ENCODE measurements at regions not wholly inside any gene's neighbourhood (a gene's known extent, or its start where the extent isn't known, plus 50 kb on each side); places are given as distances from the start of the nearest gene placed in this dataset.

DNA sequence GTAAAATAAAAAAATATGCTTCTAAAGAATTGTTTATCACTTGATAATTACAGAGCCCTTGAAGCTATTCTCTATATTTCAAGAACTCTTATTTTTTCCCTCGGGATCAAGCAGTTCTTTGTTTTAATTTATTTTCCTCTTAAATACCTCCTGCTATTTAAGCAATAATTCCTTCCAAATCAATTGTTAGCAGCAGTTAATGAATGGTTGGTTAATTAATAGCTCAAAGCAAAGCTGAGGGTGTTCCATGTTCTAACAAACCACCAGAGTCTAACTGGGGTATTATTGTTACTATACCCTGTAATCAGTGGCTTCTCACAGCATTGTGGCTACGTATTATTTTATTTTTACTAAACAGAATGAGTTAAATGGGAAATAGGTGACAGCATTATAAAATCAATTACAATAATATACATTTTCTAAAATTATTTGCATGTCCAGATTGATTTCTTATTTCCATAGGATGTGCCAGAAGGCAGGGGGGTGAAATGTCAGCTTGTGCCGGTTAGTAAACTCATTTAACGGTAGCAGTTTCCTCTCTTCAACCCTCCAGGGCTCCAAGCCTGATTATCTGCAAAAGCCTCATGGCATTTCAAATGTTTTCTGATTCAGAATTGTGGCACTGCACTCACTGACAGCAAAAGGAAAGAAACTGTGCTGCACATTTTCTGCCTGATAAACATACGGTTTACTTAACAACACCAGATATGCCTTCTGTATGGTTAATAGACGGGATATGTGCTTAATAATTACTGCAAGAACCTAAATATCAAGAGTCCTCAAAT lies 286.9 kb upstream of the EMCN start:
- DNase-seq (ENCODE audit: low read depth): no peak

DNA sequence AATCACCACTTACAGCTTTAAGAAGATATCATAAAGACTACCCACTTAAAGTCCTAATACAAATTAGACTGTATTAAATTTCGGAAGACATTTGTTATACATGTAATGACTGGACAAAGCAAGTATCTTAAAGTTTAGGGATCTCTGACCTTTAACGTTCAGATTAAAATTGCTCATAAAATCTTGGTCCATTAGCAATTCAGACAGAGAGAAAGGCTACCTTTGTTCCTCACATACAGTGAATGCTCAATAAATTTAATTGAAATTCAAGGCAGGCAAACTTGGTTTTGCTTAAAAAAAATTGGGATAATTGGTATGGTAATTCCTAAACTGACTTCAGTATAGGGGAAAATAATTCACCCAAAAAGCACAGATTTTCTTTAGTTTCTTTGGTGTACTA lies 285.9 kb upstream of the EMCN start:
- DNase-seq (ENCODE audit: low read depth): no peak

DNA sequence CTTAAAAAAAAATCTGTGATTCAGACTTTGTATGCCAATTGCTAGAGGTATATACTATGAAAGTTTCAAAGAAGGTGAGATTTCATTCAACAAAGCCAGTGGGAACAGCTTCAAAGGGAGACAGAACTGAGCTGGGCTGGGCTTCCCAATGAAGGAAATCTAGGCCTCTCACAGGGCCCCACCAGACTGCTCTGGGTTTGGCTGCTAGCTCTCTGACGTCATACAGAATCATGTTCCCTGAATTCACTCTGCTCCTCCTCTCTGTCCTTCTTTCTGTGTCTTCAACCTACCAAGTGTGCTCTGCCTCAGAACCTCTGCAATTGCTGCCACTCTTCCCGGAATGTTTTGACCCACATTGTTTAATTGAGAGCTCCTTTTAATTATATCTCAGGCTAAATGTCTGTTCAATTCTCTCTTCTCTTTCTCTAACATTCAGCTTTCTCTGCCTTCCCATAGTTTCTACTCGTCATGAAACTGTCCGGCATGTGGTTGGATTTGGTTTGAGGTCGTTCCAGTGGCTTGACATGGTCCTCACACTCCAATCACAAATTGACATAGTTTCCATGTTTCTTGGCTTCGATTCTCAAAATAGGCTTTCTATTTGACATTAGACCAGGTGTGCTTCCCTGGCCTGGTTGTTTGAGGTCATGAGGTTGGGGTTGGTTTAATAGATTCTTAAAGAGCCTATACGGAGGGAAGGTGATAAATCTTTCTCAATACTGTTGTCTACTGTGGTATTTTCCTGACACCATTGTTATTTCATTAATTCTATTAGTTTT lies 282.1 kb upstream of the EMCN start:
- no peak for DNase-seq (ENCODE audit: low read depth)

DNA sequence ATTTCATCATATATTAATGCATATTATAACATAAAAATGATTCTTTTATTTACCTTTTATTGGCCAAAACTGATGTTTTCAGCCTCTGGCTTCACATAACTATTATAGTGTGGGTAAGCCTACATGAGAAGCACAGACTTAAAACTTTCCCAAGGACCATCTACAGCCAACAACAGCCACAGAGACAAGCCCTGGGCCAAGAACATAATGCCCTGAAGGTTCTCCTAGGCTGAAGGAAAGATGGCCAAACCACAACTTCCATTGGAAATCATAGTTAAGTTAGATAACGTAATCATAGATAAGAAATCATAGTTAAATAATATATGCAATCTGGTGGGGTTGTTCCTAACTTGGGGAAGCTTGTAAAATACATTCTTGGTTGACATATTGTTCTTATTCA lies 280.0 kb upstream of the EMCN start:
- peak; percentile 18 for DNase-seq (ENCODE audit: low read depth)

DNA sequence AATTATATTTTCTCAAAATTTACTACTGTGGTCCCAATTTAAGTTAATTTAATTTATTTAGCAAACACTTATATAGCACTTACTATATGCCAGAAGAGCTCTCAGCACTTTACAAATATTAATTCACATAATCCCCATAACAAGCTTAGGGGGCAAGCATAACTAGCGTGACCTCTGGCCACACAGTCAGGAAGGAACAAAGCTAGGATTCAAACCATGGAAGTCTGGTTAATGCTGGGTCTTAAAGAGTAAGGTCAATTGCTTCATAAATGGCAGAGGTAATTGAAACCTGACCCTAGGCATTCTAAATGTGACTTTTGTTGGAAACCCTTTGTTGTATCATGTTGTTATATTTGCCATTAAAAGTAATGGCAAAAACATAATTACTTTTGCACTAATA lies 279.5 kb upstream of the EMCN start:
- no peak for DNase-seq (ENCODE audit: low read depth)

DNA sequence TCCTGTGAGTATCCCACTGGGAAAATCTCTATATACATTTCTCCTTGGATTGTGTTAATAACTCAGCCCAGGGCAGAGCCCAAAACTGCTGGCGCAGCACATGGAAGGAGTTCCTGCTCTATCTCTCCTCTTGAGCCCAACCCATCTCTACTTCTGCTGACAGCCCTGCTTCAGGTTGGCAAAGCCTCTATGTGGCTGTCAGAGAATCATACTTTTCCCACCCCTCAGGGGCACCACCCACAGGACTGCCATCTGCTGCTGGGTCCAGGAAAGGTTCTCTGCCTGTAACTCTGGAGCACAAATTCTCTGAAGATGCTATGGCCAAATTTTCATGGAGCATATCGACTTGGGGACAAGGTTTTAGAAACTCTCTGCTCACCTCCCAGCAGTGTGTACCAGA lies 278.5 kb upstream of the EMCN start:
- no peak for DNase-seq (ENCODE audit: low read depth)

DNA sequence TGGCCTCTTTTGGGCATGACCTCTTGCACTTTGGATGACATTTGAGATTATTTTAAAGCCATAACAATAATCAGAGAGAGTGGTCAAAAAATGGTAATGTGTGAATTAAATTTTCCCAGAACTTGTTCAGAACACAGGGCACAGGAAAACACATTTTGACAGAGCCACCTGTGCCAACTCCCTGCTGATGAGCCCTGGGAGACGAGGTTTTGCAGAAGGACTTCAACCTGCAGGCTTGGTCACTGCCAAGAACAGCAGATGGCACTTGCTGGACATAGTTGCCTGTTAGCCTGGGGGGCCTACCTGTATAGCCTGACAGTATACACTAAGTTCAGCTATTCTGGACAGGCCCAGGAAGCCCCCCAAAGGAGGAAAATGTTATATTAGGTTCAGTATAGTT lies 277.8 kb upstream of the EMCN start:
- no peak for DNase-seq (ENCODE audit: low read depth)

DNA sequence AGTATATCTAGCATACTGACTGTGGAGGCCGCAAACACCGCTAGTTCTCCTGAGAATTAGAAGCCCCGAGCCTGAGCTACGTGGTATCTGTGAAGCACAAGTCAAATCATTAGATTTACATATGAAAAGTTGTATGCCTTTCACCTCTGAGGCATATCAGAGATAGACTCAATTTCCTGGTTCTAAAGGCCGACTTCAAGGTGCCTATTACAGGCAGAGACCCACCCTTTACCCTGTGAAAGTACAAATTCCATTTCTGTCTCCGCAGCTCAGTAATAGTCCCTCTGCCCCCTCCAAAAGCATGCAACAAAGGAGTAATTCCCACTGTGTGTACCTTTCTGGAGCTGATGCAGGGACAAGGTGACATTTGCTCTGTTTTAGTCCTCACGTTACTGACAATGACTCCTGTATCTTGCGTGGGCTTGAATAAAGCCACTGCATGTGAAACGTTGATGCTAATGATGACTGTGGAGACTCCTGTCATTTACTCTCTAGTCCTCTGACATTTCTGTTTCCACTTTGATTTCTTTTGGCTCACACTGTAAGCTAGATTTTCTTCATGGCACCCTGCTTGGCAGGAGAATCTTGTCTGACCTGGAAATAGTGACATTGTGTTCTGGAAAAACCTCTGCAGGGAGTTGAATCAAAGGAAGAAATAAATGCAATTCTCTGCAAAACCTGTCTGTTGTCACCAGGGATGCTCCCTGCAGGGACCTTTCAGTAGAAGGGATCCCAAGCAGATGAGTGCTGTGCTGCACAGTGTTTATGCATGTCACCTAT lies 273.2 kb upstream of the EMCN start:
- no peak for DNase-seq (ENCODE audit: low read depth)

DNA sequence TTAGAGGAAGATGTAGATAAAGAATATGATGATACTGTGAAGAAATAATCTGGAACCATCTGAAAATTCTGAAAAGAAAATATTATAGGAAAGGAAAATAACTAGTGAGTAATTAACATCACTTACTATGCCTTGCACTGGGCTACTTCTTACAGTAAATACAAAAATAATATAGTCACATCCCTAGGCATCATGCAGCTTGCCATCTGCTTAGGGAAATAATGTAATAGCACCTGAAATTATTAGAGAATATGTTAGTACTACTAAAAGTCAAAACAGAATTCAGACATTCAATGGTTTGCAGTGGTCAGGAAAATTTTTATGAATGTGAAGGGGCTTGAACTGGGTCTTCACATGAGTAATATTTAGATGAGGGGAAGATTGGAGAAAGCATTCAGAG lies 272.2 kb upstream of the EMCN start:
- no peak for DNase-seq (ENCODE audit: low read depth)

DNA sequence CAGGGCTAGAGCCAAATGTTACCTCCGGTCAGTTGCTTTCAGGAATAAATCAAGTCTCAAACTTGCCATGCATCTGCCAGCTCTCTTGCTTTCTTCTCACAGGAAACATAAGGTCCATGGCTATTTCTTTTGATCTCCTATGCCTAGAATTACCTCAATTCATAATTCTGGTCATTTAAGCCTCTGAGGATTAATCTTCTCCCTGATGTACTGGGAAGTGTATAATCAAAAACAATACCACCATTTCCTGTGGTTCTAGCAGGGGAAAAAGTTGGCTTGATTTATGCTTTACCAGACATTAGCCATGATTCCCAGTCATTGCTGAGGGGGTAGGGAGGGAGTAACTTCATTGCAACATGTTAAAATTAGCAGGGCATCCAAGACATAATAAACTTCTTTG lies 268.7 kb upstream of the EMCN start:
- DNase-seq (ENCODE audit: low read depth): no peak

DNA sequence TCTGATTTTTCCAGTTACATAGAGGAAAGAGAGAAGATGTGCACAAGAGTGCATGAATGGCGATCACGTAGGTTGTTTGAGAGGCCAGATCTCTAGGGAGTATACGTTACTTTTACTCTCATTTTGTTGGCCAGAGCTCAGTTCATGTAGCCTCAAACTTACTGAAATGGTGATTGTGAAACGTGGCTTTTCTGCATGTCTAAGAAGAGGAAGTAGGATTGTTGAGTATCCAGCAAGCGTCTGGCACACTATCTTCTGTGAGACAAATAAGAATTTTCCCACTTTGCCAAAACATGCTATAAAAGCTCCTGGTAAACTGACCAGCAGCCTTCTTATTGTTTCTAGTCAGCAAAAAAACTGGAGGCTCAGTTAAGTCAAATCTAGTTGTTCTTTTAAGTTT lies 264.5 kb upstream of the EMCN start:
- no peak for DNase-seq (ENCODE audit: low read depth)

DNA sequence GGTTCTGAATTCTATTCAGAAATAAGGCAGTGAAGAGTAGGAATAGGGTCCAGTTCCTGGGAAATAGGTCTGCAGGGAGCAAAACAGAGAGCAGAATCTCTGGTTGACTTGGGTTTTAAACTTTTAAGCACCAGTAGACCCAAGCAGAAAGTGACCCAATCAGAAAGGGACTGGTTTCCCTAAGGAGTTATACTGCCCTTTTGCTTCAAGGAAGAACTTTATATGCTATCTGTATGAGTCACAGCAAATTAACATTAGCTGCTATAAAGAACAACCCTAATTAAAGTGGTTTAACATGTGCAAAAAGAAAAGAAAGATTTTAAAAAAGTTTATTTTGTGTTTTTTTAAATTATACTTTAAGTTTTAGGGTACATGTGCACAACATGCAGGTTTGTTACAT lies 263.6 kb upstream of the EMCN start:
- no peak for DNase-seq (ENCODE audit: low read depth)

DNA sequence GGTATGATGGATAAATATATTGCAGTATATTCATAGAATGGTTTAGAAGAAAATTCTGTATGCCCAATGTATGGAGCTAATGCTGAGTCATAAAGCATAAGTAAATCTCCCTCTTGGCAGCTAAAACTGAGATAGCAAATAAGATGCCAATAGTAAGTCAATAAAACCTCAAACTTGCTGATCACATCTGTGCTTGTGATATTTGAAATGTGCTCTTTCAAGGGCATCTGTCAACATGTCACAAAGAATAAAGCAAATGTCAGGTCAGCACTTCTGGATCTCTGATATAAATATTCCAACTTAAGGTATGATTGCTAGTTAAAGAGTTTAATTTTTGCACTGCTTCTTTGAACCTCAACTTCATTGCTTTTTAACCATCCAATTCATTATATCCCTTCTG lies 262.3 kb upstream of the EMCN start:
- DNase-seq (ENCODE audit: low read depth): no peak

DNA sequence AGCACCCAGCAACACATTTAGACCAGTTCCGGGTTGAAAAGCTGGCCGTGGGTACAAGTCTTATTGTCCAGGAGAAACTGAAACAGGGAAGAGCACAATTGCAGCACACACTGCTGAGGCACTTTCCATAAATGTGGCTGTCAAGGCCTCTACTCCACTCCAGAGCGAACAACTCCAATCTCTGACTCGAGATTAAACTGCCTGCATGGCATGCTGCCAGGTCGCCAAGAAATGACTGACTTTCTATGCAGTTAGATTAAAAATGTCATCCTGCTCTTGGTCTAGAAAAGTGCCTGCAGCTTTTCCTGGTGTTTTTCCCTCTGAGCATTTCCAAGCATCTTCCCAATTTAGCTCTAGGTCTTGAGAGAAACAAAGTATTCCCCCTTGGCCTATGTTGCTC lies 260.6 kb upstream of the EMCN start:
- DNase-seq (ENCODE audit: low read depth): no peak

DNA sequence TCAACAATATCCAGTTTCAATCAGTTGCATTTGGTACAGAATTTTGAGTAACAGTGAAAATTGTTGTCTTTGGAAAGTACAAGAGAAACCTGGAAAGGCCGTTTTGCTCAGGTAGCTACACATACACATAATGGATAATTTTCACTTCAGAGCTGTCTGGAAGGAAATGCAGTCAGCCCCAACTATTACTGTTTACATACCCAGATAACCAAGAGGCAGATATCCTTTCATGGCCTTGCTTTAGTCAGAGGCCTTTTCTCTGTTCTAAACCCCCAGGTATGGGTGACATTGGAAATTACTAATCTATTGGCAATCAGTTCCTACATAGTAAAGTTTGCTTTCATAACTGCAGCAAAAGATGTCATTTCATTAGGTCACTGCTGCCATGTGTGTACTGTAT lies 244.9 kb upstream of the EMCN start:
- no peak for DNase-seq (ENCODE audit: low read depth)

DNA sequence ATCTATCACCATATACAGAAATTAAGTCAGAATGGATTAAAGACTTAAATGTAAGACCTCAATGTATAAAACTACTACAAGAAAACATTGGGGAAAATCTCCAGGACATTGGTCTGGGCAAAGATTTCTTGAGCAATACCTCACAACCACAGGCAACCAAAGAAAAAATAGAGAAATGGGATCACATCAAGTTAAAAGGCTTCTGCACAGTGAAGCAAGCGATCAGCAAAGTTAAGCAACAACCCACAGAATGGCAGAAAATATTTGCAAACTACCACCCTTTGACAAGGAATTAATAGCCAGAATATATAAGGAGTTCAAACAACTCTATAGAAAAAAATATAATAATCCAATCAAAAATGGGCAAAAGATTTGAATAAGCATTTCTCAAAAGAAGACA lies 236.9 kb upstream of the EMCN start:
- DNase-seq (ENCODE audit: low read depth): no peak

DNA sequence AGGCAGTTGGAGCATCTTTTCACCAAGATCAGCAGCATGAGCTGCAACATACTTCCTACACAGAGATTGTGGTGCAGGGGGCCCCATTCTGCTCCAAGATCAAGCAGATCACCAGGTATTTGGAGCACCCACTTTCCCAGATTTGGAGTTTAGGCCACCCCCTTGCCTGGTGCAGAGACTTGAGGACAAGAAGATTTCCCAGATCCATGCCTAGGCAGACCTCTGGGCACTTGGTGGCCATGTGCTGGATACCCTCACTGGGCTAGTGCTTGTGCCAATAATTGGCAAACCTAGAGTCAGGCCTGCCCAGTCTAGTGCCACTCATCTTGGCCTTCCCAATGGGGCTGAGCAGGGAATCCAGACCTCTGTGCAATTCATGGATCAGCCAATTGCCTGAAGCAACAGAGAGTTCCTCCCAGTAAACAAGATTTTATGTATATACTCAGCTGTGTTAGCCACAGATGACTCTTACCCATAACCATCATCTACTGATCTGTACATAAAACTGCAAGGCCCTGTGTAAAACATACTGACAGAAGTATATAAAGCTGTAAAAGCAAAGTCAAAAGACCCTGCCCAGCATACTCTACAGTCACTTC lies 228.4 kb upstream of the EMCN start:
- no peak for DNase-seq (ENCODE audit: low read depth)

DNA sequence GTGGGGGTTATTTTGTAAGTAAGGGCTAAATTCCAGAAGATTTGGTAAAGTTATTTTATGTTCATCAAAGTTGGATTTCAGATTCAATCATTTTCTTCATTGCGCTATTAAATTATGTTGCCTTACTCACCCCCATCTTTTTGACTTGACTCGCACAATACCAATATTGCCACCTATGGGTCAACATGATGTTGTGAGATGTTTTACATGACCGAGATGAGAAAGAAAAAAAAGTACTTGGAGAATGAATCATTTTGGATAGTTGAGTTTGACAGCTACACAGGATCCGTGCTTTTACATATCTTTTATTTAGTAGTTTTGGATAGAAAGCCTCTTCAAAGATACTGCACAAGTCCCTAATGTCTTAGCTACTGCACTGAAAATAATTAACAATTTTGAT lies 224.2 kb upstream of the EMCN start:
- peak; percentile 43 for DNase-seq (ENCODE audit: low read depth)

DNA sequence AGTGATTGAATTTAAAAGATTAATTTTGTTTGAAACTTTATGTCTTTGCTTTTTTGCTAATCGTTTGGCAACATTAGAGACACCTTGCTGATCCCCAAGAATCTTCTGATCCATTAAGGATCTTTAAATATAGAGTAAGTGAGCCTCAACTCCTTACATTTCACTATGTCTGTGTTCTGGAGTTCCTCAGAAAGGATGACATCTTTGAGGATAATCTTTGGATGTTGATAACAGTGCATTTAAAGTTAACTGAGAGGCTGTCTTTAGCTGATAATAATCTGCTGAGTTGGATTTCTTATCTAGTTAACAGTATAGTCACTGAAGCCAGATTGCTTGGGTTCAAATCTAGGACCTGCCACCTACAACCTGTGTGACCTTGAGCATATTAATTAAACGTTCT lies 221.6 kb upstream of the EMCN start:
- no peak for DNase-seq (ENCODE audit: low read depth)

DNA sequence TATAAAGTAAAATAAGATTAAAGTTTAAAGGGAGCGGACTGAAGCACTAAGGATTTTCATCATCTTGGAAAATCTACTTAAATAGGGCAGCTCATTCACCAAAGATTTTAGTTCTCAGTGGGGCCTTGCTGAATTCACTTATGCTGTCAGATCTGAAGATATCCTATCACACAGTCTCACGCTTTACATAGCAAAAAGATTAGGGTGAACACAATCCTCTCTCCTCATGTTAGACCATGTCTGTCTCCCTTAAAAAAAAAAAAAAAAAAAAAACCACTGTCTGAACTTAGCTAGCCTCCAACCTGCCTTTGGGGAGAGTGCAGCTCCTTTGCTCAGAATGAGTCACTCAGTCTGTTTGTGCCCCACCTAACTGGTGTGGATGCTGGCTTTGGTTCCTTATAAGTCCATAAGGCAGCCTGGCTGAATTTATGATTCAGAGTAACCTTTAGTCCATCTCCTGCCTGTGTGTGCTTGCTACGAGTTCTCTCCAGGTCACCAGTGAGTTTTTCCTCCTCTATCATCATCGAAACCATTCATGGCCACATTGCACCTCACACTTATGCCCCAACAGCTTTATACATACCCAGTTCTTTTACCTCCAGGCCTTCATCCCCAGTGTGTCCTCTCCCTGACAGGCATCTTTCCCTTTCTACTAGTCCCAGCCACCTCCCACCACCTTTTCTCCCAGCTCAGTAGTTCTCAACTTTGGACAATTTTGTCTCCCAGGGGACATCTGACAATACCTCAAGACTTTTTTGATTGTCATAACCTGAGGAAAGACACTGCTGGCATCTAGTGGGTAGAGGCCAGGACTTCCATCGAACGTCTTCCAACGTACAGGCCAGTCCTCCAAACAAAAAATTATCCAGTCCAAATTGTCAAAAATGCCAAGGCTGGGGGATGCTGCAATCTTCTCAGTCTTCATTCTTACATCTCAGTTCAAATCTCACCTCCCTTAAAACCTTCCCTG lies 220.7 kb upstream of the EMCN start:
- peak; percentile 94 for DNase-seq (ENCODE audit: low read depth)

Measured in M059J (cell line).